ENCODE measurements at regions not wholly inside any gene's neighbourhood (a gene's known extent, or its start where the extent isn't known, plus 50 kb on each side); places are given as distances from the start of the nearest gene placed in this dataset.
"Not testable (repeated sequence)": the region's sequence is repeated elsewhere in the genome, so short reads cannot be mapped to it uniquely, and the experiment has no call there.

DNA sequence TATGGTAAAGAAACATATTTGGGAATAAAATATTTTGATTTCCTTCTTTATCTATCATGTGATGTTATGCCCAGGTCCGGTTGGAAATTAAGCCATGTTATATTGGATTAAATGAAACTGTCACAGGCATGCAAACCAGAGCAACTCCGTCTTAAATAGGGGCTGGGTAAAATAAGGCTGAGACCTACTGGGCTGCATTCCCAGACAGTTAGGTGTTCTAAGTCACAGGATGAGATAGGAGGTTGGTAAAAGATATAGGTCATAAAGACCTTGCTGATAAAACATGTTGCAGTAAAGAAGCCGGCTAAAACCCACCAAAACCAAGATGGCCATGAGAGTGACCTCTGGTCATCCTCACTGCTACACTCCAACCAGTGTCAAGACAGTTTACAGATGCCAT, 248.6 kb downstream of the SLC4A3 start:
- TF ChIP-seq POLR2A, TAF1, POLR2AphosphoS5, POU2F2, SPI1 (IDR thresholded peaks at IDR 0.05; ENCODE audit: low read depth, low read length): not testable (repeated sequence)
